ENCODE measurements at regions not wholly inside any gene's neighbourhood (a gene's known extent, or its start where the extent isn't known, plus 50 kb on each side); places are given as distances from the start of the nearest gene placed in this dataset.

DNA sequence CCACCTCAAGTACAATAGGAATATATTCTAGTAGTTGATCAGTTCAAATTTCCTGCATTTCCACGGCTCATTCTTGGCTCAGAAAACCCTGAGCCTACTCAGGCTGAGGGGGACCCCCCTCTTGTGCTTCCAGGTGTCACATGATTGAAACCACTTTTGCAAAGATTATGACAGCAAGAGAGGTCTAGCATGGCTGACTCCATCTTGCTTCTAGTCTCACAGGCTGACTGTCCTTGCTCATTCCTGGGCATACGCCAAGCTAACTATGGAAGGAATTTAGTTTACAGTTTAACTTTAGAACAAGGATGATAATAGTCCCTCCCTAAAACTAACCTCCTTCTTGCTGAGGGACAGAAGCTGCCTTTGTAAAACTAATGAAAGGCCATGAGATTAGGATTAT lies 154.1 kb downstream of the SNX18 start:
- Histone ChIP-seq H3K27me3 (ENCODE audit: control insufficient read depth, extremely low read depth, insufficient read depth, low read length) (peaks cover 5% of the 10 kb centered on the region), H3K4me2 (ENCODE audit: control insufficient read depth, extremely low read depth, insufficient read depth, low read depth, low read length) (no peak overlapping the region), H3K9ac (ENCODE audit: control insufficient read depth, extremely low read depth, insufficient read depth, low read length) (no peak overlapping the region), H2AFZ (ENCODE audit: control insufficient read depth, low read length) (no peak overlapping the region), H3K4me1 (ENCODE audit: control insufficient read depth, extremely low read depth, insufficient read depth, low read length) (peaks cover 6% of the 10 kb centered on the region), H3K4me3 (ENCODE audit: control insufficient read depth in 2 of 3, extremely low read depth in 1 of 3, insufficient read depth in 2 of 3, low read depth in 1 of 3, low read length in 3 of 3) (no peak overlapping the region), H3K9me1 (ENCODE audit: control insufficient read depth, extremely low read depth, insufficient read depth, low read length) (no peaks in the 10 kb centered on the region), H3K79me2 (ENCODE audit: control insufficient read depth, insufficient read depth, low read length) (no peaks in the 10 kb centered on the region), H3K9me3 (ENCODE audit: control insufficient read depth, low read depth, low read length) (peaks cover 2% of the 10 kb centered on the region), H3K27ac (ENCODE audit: control insufficient read depth, insufficient read depth, low read length) (no peak overlapping the region), H3K36me3 (ENCODE audit: control insufficient read depth in 2 of 2, extremely low read depth in 1 of 2, insufficient read depth in 2 of 2, low read length in 2 of 2) (no peaks in the 10 kb centered on the region), H4K20me1 (ENCODE audit: control insufficient read depth, extremely low read depth, insufficient read depth, low read length) (no peaks in the 10 kb centered on the region)
- DNase-seq (ENCODE audit: low read depth, low spot score) (no peak), FAIRE-seq (no peak)
- dilution Hi-C loops (cut with MboI; ENCODE audit: extremely low pct_ligation_motif_present, low sequenced_read_pairs): no loop called here
- no peak for TF ChIP-seq EZH2 (IDR thresholded peaks at IDR 0.05; ENCODE audit: low read length)
- TF ChIP-seq, protein P1, sequence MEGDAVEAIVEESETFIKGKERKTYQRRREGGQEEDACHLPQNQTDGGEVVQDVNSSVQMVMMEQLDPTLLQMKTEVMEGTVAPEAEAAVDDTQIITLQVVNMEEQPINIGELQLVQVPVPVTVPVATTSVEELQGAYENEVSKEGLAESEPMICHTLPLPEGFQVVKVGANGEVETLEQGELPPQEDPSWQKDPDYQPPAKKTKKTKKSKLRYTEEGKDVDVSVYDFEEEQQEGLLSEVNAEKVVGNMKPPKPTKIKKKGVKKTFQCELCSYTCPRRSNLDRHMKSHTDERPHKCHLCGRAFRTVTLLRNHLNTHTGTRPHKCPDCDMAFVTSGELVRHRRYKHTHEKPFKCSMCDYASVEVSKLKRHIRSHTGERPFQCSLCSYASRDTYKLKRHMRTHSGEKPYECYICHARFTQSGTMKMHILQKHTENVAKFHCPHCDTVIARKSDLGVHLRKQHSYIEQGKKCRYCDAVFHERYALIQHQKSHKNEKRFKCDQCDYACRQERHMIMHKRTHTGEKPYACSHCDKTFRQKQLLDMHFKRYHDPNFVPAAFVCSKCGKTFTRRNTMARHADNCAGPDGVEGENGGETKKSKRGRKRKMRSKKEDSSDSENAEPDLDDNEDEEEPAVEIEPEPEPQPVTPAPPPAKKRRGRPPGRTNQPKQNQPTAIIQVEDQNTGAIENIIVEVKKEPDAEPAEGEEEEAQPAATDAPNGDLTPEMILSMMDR (optimal IDR thresholded peaks at IDR 0.05 in 1 of 3, IDR thresholded peaks at IDR 0.05 in 1 of 3, conservative IDR thresholded peaks at IDR 0.05 in 1 of 3; ENCODE audit: extremely low read depth in 1 of 3, insufficient read depth in 2 of 3, low read length in 3 of 3): no peak

- no peaks in the 10 kb centered on the region for H3K9me1 ChIP-seq (ENCODE audit: control insufficient read depth, extremely low read depth, insufficient read depth, low read length)
- dilution Hi-C loops (cut with MboI; ENCODE audit: extremely low pct_ligation_motif_present, low sequenced_read_pairs): no loop called here
- FAIRE-seq: no peak
- H3K4me3 ChIP-seq (ENCODE audit: control insufficient read depth in 2 of 3, extremely low read depth in 1 of 3, insufficient read depth in 2 of 3, low read depth in 1 of 3, low read length in 3 of 3): no peak overlapping the region
- H3K4me1 ChIP-seq (ENCODE audit: control insufficient read depth, extremely low read depth, insufficient read depth, low read length): peaks cover 6% of the 10 kb centered on the region
- no peak overlapping the region for H2AFZ ChIP-seq (ENCODE audit: control insufficient read depth, low read length)
- H3K36me3 ChIP-seq (ENCODE audit: control insufficient read depth in 2 of 2, extremely low read depth in 1 of 2, insufficient read depth in 2 of 2, low read length in 2 of 2): no peaks in the 10 kb centered on the region
- no peak for TF ChIP-seq EZH2 (IDR thresholded peaks at IDR 0.05; ENCODE audit: low read length)
- TF ChIP-seq, protein P1 (optimal IDR thresholded peaks at IDR 0.05 in 1 of 3, IDR thresholded peaks at IDR 0.05 in 1 of 3, conservative IDR thresholded peaks at IDR 0.05 in 1 of 3; ENCODE audit: extremely low read depth in 1 of 3, insufficient read depth in 2 of 3, low read length in 3 of 3): no peak
- H4K20me1 ChIP-seq (ENCODE audit: control insufficient read depth, extremely low read depth, insufficient read depth, low read length): no peaks in the 10 kb centered on the region
- no peaks in the 10 kb centered on the region for H3K79me2 ChIP-seq (ENCODE audit: control insufficient read depth, insufficient read depth, low read length)
- no peak overlapping the region for H3K4me2 ChIP-seq (ENCODE audit: control insufficient read depth, extremely low read depth, insufficient read depth, low read depth, low read length)
- no peak for DNase-seq (ENCODE audit: low read depth, low spot score)
- H3K27ac ChIP-seq (ENCODE audit: control insufficient read depth, insufficient read depth, low read length): no peak overlapping the region
- H3K27me3 ChIP-seq (ENCODE audit: control insufficient read depth, extremely low read depth, insufficient read depth, low read length): peaks cover under 1% of the 10 kb centered on the region
- H3K9me3 ChIP-seq (ENCODE audit: control insufficient read depth, low read depth, low read length): peaks cover 2% of the 10 kb centered on the region
- H3K9ac ChIP-seq (ENCODE audit: control insufficient read depth, extremely low read depth, insufficient read depth, low read length): no peak overlapping the region
Observed at GRCh38 chr5:54671111-54671531, 153.6 kb downstream of the SNX18 start.

Data from keratinocyte (primary cell).